Chondrocyte (in vitro differentiated cells): ENCODE measurements at regions not wholly inside any gene's neighbourhood (a gene's known extent, or its start where the extent isn't known, plus 50 kb on each side); places are given as distances from the start of the nearest gene placed in this dataset.
A peak's percentile ranks its signal among the peaks of the same experiment; 100 is the strongest.

Experiments used
- DNase-seq: peaks from one replicate; pipeline ENCODE4 v3.0.0; 2021; ENCODE audit warnings: mixed read lengths, low spot score
- H3K27ac Mint-ChIP-seq: one replicate; pipeline ENCODE4 v1.8.0; 2021; ENCODE audit warnings: mild to moderate bottlenecking, moderate library complexity, mixed read lengths; ENCODE audit not compliant: unreplicated experiment
- H3K27me3 Mint-ChIP-seq: 2 replicates; pipeline ENCODE4 v1.8.0; 2021; ENCODE audit warnings: low read depth, mixed read lengths
- H3K36me3 Mint-ChIP-seq: 2 replicates; pipeline ENCODE4 v1.8.0; 2021; ENCODE audit warnings: low read depth, mixed read lengths
- H3K4me1 Mint-ChIP-seq: 2 replicates; pipeline ENCODE4 v1.8.0; 2021; ENCODE audit warnings: low read depth, mild to moderate bottlenecking, mixed read lengths
- H3K4me3 Mint-ChIP-seq: one replicate; pipeline ENCODE4 v1.8.0; 2021; ENCODE audit warnings: mild to moderate bottlenecking, moderate library complexity, mixed read lengths; ENCODE audit not compliant: unreplicated experiment
- H3K9me3 Mint-ChIP-seq: 2 replicates; pipeline ENCODE4 v1.8.0; 2021; ENCODE audit warnings: low read depth, mixed read lengths
- TF ChIP-seq, protein P1 (sequence below): fragments of 200-600 bp; sonication (generic); IDR thresholded peaks from 2 replicates; pipeline ENCODE4 v1.5.0; 2021; ENCODE audit warnings: antibody characterized with exemption, mild to moderate bottlenecking, moderate library complexity

DNA sequence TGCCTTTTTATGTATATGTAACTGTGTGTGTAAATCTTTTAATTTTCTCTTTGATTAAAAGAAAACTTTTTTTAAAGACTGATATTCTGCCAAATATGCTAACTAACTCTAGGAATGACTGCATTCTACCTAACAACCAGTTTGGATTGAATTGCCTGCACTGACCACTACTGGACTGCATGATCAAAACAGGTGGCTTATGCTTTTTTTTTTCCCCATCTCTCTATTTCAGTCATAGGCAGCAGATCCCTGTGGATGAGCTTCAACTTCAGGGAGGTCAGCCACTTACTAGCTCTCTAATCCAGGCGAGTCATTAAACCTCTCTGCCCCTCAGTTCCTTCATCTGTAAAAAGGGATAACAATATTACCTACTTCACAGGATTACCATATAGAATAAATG lies 138.6 kb upstream of the SERTAD2 start:
- DNase-seq: no peak
- no peaks in the 10 kb centered on the region for H3K9me3 Mint-ChIP-seq
- H3K36me3 Mint-ChIP-seq: no peaks in the 10 kb centered on the region
- H3K4me3 Mint-ChIP-seq: no peak overlapping the region
- no peaks in the 10 kb centered on the region for H3K27me3 Mint-ChIP-seq
- H3K4me1 Mint-ChIP-seq: peaks cover 11% of the 10 kb centered on the region
- H3K27ac Mint-ChIP-seq: no peak overlapping the region
- TF ChIP-seq, protein P1, sequence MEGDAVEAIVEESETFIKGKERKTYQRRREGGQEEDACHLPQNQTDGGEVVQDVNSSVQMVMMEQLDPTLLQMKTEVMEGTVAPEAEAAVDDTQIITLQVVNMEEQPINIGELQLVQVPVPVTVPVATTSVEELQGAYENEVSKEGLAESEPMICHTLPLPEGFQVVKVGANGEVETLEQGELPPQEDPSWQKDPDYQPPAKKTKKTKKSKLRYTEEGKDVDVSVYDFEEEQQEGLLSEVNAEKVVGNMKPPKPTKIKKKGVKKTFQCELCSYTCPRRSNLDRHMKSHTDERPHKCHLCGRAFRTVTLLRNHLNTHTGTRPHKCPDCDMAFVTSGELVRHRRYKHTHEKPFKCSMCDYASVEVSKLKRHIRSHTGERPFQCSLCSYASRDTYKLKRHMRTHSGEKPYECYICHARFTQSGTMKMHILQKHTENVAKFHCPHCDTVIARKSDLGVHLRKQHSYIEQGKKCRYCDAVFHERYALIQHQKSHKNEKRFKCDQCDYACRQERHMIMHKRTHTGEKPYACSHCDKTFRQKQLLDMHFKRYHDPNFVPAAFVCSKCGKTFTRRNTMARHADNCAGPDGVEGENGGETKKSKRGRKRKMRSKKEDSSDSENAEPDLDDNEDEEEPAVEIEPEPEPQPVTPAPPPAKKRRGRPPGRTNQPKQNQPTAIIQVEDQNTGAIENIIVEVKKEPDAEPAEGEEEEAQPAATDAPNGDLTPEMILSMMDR: no peak

DNA sequence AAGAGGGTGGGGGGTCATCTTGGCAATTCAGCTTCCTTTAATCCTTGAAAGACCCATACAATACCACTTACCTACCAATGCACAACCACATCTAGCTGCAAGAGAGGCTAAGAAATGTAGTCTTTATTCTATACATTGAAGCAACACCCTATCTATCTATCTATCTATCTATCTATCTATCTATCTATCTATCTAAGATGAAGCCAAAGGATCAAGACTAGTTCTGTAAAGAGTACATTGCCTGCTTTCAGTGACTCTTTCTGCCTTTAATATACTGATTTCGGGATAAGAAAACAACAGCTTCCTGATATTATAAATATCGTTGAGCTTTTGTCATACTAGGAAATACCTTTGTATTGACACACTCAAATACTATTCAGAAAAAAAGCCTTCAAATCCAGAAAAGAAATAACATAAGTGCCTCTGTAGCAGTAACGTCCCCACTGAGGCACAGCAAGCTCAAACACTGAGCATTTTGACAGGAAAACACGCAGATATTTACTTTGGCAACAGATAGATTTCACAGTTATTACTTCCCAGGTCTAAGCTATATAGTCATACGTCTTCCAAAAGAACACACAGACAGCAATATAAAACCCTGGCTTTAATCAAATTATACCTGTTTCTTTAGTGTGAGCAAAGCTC lies 139.4 kb upstream of the SERTAD2 start:
- H3K4me1 Mint-ChIP-seq: peaks cover 11% of the 10 kb centered on the region

DNA sequence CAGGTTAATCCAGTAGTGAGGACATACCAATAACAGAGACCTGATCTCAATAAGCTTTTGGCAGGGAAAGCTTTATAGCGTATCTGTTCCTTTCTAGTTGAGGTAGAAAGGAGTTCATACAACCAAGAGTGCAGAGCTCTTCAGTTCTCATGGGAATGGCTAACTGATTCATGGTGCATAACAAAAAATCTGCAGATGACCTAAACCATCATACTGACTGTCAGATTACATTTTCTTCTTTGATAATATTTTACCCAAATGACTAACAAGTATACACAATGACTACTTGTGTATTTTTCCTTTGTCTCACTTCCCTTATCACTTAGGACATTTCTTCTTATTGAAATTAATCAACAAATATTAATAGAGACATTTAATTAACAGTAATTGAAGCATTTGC lies 140.0 kb upstream of the SERTAD2 start:
- TF ChIP-seq, protein P1: no peak
- no peak overlapping the region for H3K27ac Mint-ChIP-seq
- no peaks in the 10 kb centered on the region for H3K9me3 Mint-ChIP-seq
- no peaks in the 10 kb centered on the region for H3K36me3 Mint-ChIP-seq
- no peak for DNase-seq
- H3K27me3 Mint-ChIP-seq: no peaks in the 10 kb centered on the region
- H3K4me3 Mint-ChIP-seq: no peak overlapping the region
- H3K4me1 Mint-ChIP-seq: peaks cover 11% of the 10 kb centered on the region

More for the DNA sequence above, 139.4 kb upstream of the SERTAD2 start:
- no peaks in the 10 kb centered on the region for H3K9me3 Mint-ChIP-seq
- no peaks in the 10 kb centered on the region for H3K27me3 Mint-ChIP-seq
- TF ChIP-seq, protein P1: no peak
- no peak overlapping the region for H3K4me3 Mint-ChIP-seq
- H3K27ac Mint-ChIP-seq: peak overlapping the region; percentile 42
- DNase-seq: no peak
- H3K36me3 Mint-ChIP-seq: no peaks in the 10 kb centered on the region

DNA sequence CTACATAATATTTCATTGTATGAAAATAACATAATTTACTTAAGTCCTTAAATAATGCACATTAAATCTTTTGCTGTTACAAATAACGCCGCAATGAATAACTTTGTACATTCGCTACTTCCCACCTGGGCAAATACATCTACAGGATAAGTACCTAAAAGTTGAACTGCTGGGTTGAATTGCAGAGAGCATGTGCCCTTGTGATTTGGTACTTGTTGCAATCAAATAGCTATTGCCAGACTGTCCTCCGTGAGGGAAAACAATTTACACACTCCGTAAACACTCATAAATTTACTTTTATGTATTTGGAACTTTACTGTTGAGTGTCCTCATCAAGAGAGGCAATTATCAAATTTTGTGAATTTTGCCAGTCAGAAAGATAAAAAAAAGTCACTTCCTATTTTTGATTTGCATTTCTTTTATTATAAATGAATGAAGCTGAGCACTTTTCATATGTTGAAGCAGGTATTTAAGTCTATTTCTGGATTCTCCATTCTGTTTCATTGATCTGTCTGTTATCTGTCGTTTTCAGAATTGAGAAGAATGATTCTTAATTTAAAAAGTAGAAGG lies 140.8 kb upstream of the SERTAD2 start:
- Mint-ChIP-seq H3K36me3 (no peaks in the 10 kb centered on the region), H3K27ac (no peak overlapping the region), H3K4me1 (peaks cover 11% of the 10 kb centered on the region), H3K27me3 (no peaks in the 10 kb centered on the region), H3K4me3 (no peak overlapping the region), H3K9me3 (no peaks in the 10 kb centered on the region)
- DNase-seq: no peak
- TF ChIP-seq, protein P1: no peak

DNA sequence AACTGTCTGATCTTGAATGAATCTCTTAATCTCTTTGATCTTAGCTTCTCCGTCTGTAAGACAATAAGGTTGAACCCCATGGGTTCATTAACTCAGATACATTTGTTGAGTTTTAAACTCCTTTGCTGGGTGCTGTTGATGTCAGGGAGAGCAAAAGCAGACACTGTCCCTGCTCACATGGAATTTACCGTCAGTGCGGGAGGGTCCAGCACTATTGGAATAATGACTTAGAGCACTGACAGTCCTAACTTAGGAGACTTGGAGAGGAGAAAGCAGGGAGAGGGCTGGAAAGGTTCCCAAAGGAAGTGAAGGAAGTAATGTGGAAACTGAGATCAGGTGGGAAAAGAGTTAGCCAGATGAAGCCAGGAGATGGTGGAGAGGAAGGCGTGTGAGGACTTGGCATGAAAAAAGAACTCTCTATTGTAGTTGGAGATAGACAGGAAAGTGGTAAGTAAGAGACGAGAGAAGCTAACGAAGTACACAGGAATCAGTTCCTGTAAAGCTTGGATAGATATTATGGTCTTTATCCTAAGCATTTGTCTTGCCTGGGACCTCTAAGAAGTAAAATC lies 141.4 kb upstream of the SERTAD2 start:
- H3K27ac Mint-ChIP-seq: no peak overlapping the region
- H3K27me3 Mint-ChIP-seq: no peaks in the 10 kb centered on the region
- no peaks in the 10 kb centered on the region for H3K36me3 Mint-ChIP-seq
- no peaks in the 10 kb centered on the region for H3K9me3 Mint-ChIP-seq
- no peak for DNase-seq
- no peak overlapping the region for H3K4me3 Mint-ChIP-seq
- TF ChIP-seq, protein P1: no peak
- peaks cover 11% of the 10 kb centered on the region for H3K4me1 Mint-ChIP-seq
